Fibroblast of upper back skin (primary cell): ENCODE measurements at regions not wholly inside any gene's neighbourhood (a gene's known extent, or its start where the extent isn't known, plus 50 kb on each side); places are given as distances from the start of the nearest gene placed in this dataset.
A peak's percentile ranks its signal among the peaks of the same experiment; 100 is the strongest.
"Not testable (repeated sequence)": the region's sequence is repeated elsewhere in the genome, so short reads cannot be mapped to it uniquely, and the experiment has no call there.

Experiments
- DNase-seq: peaks from one replicate; pipeline ENCODE4 v3.0.0-alpha.2; 2013

DNA sequence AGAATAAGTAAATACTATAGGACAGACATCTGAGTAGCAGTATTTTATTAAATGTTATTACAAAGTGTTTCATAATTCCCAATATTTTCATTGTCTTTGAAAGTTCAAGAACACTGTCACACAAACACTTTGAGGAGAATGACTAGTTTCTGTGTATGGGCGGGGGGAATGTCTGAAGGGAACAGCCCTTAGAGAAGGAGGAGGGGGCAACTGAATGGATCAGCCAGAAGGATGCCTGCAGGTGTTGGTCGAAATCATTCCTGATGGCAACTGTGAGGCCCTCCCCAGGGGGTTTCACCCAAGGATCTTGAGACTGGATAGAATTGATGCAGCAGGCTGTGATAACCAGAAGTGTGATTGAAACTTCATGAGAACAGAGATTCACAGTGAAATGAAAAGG lies 223.2 kb upstream of the C1orf87 start:
- no peak for DNase-seq

DNA sequence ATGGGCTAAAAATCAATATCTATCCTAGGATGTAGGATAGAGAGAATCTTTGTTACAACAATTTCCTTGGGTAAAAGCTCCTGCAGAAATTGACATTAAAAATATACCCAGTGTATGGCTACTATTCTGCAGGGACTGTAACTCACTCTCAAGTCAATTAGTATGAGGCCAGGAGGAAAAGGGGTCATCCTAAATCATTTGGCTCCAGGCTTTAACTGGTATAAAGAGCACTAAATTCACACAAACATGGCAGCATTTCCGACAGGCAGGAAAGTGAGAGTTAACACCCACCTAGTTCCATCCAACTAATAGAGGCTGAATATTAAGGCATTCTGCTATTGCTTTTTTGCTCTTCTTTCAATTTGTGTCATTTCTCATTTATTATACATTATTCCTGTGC lies 218.6 kb upstream of the C1orf87 start:
- DNase-seq, result no peak

DNA sequence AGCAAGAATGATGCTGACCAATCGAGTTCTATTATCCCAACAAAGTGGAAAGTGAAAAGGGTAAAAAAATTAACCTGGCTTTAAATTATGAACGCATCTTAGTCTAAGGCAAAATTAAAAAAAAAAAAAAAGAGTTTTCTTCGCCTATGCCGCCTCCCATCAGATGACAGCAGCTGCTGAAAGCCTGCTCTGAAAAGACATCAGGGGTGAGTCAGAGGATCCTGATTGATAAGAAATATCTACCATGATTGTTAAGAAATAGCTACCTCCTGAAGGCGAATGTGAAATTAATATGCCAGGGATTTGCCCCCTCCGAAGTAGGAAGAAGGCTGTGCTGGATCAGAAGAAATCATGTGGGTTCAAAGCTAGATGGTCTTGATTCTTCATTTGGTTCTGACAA lies 216.8 kb upstream of the C1orf87 start:
- DNase-seq, result no peak

DNA sequence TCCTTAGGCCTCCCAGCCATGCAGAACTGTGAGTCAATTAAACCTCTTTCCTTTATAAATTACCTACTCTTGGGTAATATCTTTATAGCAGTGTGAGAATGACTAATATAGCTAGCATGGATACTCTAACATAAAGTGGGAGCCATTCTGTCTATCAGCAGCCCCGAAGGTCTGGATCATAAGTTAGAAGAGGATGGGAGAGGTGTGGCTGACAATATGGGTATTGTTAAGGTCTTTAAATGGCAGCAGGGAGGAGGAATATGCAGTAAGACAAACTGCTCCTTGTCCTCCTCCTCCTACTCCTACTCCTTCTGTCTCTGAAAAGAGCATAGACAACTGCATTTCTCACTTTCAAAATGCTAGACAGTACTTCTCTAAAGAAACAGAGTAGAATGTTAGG lies 214.0 kb upstream of the C1orf87 start:
- DNase-seq, result no peak

DNA sequence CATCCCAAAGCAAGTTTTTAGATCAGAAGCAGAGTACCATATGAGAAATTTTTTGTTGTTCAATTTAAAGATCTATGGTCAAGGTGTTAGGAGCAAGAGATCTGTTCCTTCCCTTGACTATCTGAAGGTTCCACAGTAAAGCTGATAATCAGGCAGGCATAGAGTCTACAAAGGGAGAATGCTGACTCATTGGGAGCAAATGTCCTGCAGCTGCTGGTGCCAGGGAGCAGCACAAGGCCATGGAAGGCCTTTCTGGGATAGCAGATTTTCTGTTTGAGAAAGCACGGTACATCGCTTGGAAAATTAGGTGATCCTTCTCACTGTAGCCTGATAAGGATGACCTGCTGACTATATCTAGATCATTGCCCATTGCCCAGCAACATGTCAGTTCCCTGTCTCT lies 210.1 kb upstream of the C1orf87 start:
- no peak for DNase-seq

DNA sequence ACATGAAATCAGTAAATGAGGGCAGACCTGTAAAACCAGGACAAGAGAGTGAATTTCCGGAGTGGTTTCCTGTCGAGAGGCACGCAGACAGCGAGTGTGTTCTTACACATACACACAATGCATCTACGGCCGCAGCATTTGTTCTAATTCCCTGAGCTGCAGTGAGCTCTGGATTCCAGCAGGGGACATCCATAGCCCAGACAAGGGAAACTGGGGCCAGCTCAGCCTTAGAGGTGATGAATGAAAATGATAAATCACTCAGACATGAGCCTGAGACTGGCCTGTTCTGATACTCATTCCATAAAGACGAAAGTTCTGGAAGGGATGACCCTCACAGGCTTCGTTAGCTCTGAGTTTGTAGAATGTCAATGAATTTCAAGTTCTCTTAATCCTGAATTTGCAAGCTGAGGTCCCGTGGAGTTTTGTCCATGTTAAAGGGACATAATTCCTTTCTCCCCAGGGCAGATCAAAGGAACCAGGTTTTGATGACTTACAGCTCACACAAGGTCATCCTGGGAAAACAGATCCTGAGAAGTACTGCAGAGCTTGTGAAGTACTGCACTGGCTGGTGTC lies 207.9 kb upstream of the C1orf87 start:
- DNase-seq, result peak; percentile 86

DNA sequence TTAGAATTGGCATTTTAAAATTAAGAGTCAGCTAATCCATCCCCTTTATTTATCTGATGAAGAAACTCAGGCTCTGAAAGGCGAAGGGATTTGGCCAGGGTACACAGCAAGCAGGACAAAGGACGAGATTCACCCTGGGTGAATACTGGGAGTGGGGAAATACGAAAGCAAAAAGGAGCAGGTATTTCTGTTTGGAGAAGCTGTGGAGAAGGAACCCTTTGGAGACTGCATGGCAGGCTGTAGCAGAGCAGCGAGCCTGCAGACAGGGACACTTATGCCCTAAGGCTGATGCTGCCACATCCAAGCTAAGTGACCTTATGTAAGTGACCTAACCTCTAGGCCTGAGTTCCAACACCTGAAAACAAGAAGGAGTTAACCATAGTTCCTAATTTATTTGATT lies 207.2 kb upstream of the C1orf87 start:
- DNase-seq, result no peak

DNA sequence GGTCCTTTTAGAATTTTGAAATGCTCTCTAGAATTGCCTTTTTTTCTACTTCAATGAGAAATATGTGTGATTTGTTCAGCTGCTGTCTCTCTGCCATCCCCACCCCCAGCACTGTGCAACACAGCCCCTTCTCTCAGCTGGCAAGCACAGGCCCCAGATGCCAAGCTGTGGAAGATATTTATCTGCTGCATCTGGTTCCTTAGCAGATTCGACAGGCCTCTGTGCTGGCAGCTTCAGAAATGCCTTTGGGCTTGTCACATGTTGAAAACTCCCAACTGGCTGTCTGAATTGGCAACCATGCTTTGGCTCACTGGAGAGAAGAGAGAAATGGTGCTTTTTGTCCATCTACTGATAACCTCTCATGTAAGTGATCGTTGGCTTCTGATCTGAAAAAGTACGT lies 206.7 kb upstream of the C1orf87 start:
- DNase-seq, result peak; percentile 35

DNA sequence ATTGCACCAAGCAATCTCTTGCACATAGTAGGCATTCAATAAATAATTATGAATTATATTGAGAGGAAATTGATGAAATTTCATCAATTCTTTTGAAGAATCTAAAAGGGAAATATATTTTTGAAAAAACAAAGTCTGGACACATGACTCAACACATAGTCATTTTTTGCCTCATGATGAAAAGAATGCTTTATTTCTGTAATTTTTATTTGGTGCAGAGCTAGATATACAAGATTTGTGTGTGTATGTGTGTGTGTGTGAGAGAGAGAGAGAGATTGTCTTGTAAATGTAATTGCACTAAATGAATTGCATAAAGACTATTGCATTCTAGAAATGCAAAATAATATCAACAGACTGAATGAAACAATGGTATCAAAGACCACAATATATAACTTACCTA lies 206.2 kb upstream of the C1orf87 start:
- peak; percentile 62 for DNase-seq

DNA sequence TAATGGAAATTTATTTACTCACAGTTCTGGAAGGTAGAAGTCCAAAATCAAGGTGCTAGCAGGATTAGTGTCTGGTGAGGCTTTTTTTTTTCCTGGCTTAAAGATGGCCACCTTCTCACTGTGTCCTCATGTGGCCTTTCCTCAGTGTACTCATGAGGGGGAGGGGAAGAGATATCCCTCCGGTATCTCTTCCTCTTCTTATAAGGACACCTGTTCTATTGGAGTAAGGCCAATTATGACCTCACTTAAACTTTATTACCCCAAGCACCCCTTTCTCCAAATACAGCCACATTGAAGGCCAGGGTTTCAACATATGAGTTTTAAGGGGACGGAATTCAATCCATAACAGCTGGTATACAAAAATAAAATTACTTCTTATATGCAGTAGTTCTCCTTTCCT lies 203.7 kb upstream of the C1orf87 start:
- no peak for DNase-seq

DNA sequence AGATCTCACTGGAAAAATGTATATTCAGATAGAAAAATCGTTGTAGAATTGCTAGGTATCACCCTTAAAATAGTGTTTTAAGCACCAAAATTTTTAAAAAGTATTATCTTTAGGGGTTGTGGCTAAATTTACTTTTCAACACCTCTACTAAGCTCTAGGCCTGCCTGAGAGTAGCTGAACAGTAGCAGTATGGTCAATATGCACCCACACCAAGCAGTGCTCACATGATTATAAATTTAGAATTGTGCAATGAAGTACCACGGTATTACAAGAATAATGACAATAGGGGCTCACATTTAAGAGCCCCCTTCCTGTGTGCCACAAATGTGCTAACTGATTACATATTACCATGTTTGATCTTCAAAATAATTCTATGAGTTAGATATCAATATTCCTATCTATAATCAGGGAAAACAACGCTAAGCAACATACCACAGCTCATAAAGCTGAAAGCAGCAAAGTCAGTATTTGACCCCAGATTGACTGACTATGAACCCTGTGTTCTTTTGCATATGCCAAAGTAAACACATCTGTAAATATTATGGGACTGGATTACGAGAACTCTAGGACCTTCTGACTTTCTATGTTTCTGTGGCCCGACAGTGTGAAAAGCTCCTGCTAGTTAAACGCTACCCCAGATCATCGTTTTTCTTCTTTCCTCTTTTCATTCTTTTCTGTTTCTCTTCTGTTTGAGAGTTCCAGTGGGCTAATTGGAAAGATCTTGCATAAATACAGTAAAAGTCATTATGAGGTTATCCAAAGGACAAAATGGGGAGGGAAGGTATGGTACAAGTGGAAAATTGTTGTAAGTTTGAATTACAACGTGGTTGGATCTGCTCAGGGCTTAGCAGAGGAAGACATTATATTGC lies 201.1 kb upstream of the C1orf87 start:
- no peak for DNase-seq

DNA sequence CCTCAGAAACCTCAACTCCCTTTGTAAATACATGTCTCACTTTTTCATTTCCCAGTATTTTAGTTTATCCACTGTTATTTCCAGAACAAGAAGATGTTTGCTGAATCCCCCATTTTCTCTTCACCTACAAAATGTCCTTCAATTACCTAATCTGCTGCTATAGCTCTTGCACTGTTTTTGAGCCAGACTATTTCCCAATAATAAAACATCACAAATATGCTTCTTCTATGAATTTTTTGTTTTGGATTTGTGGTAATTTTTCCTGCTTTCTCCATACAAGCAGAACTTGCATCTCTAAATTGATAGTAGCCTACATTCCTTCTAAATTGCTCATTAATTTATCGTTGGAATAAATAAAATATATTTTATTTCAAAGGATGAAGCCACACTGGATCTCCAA lies 199.6 kb upstream of the C1orf87 start:
- no peak for DNase-seq

DNA sequence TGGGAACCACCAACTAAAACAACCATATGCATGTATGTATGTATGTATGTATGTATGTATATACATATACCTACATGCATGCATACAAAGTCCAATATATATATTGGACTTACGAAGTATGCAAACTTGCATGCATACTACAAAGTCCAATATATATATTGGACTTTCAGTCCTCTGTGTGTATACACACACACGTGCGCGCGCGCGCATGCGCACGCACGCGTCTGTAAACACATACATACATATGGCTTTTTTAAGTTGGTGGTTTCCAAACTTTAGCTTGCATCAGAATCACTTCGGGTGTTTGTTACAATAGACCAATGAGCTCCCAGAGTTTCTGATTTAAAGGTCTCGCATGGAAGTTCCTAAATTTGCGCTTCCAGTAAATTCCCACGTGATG lies 197.5 kb upstream of the C1orf87 start:
- DNase-seq, result no peak

DNA sequence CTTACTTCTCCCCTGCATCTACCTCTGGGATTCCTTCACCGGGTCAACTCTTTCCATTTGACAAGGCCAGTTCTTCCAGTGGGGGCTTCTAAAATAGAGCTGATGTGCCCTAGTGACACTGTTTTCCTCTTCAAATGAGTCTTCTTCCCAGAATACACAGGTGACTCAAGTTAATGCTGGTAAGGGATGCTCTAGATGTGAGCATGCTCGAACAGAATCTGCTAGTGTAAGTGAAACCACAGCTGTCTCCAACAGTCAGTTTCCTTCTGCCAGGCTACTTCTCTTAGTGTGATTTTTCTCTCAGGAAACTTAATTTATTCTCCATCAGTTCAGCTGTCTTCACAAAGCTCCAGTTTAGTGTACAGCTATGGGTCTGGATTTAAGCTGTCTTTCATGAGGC lies 194.9 kb upstream of the C1orf87 start:
- DNase-seq, result no peak

DNA sequence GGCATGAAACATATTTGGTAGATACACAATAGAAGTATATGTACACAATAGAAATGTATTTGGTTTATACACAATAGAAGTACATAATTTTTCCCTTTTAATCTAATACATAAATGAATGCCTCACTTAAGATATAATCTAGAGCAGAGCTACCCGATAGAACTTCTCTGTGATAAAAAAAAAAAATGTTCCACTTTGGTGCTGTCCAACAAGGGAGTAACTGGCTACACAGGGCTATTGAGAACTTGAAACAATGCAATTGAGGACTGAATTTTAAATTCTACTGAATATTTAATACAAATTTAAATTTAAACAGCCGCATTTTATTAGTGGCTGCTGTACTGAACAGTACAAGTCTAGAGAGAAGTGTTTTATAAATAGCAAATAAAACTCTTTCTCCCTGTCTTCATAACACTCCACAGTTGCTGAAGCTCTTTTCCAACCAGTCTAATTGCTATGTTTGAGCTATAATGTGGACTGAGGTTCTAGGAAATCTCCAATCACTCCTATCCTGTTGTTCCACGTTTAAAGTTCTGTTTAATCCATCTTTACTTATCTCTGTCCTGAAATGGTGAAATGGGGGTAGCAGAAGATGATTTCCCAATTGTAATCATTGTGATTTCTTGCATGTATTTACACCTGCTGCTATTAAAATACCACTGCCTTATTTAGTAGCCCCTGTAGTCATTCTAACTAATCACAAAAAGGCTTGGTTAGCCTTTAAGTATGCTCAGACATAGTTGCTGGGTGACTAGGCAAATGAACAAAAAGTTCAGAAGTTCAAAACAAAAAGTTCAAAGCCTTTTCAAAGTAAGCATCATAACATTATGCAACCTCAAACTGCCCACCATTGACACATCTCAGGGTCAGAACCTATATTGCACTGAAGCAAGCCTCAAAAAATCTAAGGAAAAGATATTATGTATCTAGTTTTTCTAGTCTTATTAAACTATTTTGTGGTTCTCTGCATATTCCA lies 192.3 kb upstream of the C1orf87 start:
- DNase-seq, result peak; percentile 79

DNA sequence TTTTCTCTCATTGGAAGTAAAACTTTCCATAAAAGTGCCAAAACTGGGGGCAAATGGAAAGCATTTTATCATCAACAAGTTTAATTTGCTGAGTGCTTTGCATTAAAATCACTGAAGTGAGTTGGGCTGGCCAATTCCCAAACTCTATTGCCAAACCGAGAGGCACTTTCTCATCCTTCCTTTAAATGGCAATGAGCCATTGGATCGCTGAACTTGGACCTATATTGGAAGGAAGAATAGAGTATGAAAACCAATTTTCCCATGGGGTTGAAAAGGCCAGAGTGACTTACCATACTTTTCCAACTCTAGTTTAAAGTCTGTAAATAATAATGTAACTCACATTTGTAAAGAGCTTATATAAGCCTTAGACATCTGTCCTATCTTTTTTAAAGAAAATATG lies 189.1 kb upstream of the C1orf87 start:
- peak; percentile 30 for DNase-seq

DNA sequence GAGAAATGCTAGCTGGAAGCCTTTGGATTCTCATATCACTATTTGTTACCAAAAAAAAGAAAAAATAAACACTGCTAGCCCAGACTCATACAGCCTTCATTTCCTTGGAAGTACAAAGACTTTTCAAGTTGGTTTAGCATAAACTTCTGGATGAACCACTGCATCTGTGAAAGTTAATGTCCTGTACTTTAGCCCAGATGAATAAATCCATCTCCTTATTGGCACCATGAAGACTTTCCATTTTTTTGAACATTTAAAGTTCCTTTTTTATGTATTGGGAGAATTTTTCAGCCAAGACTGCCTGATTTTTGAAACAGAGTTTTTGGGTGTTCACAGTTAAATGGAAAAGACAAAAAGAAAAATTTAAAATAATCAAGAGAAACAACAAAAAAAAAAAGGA lies 184.0 kb upstream of the C1orf87 start:
- no peak for DNase-seq

DNA sequence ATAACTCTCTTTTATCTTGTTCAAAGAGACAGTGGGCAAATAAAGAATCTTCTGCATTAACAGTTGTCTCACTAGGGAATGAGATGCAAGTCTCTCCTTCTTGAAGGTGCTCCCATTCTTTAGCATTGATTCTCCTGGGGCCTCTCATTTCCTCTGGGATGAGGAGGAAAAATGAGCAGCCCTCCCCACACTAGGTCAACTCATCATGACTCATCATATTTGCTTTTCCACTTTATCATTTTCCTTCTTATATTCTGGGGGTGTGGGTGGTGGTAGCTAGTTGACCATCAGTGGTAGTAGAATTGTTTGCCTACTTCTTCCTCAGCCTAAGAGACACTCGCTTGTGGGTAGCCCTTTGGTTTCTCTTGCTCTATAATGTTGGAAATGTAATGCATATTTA lies 182.0 kb upstream of the C1orf87 start:
- peak; percentile 22 for DNase-seq

DNA sequence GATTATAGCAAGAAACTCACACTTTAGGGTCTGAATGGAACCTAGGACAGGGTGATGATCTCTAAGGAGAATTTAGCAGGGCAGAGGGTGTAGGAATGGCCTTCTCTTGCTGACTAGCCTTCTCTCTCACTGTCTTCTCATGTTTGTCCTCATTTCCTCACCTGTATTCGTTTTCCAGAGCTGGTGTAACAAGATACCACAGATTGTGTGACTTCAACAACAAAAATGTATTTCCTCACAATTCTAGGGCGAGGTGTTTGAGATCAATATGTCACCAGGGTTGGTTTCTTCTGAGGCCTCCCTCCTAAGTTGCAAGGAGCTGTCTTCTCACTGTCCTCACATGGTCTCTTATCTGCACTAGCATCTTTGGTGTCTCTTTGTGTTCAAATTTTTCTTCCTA lies 177.9 kb upstream of the C1orf87 start:
- DNase-seq, result no peak

DNA sequence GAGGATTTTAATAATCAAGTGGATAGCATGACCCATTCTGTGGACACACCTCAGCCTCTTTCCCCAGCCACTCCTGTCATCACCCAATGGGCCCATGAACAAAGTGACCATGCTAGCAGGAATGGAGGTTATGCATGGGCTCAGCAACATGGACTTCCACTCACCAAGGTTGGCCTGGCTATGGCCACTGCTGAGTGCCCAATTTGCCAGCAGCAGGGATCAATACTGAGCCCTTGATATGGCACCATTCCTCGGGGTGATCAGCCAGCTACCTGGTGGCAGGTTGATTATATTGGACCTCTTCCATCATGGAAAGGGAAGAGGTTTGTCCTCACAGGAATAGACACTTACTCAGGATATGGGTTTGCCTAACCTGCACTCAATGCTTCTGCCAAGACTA lies 173.9 kb upstream of the C1orf87 start:
- not testable (repeated sequence) for DNase-seq

DNA sequence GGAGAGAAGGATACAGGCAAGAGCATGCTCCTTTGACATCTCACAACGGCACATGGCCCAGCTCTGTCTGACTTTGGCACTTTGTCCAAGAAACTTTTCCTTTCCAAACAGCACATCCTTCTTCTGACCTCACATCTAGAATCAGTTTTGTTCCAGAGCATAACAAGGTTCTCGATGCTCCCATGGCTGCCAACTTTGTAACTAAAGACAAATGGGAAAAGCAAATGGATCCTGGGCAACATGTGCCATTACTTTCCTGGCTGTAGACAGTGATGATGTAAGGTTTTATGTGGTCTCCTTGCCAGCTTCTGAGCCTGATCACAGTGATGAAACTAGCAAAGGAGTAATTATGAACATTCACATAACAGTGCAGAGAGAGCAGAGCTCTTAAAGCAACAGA lies 171.8 kb upstream of the C1orf87 start:
- DNase-seq, result no peak

DNA sequence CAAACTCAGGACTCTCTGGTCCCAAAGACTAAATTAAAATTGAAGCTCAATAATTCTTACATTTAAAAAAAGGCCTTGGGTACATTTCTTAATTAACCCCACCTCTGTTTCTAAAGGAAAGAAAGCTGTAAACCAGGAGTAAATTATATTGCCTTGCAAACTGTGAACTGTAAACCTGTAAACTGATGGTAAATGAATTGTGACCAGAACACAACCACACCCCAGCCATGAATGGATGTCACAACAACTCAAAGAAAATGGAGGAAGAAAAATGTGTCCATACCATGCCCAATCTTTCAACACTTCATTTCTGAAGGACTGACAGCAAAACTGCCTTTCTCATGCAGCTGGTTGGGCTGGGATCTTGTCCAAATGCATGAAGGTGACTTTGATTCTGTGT lies 171.3 kb upstream of the C1orf87 start:
- no peak for DNase-seq

DNA sequence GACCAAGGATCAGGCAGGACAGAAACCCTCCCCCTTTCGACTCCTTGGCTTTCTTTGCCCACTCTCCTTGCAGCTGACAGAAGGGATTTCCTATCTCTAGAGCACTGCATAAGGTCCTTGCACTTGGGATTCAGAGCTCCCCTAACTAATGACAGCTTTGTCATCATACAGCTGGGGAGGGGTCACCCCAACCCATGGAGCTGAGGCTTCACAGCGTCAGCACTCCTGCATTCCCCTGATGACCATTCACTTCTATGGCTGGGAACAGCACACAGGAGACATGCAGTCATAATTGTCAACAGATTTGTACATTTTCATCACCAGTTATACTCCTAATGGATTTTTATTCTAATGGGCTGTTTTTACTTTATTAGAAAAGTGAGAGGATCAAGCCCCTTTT lies 161.7 kb upstream of the C1orf87 start:
- no peak for DNase-seq

DNA sequence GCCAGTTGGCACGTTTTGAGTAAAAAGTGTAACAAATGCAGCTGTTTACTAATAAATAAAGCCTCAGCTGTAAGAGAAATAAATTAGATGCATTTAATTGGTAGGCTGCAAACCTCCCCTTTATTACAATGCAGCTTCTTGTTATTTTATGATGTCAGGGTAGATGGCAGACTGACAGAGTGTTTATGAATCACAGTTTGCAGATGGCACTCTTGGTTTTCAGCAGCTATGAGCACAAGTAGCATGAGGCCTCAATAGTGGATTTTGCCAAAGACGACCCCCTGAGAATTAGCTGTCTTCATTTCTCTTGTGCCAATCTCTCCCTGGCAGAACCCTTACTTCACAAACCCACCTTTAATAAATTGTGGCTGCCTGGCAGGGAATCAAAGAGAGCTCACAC lies 161.2 kb upstream of the C1orf87 start:
- no peak for DNase-seq
